ENCODE measurements at regions not wholly inside any gene's neighbourhood (a gene's known extent, or its start where the extent isn't known, plus 50 kb on each side); places are given as distances from the start of the nearest gene placed in this dataset.

- TF ChIP-seq, protein P1, sequence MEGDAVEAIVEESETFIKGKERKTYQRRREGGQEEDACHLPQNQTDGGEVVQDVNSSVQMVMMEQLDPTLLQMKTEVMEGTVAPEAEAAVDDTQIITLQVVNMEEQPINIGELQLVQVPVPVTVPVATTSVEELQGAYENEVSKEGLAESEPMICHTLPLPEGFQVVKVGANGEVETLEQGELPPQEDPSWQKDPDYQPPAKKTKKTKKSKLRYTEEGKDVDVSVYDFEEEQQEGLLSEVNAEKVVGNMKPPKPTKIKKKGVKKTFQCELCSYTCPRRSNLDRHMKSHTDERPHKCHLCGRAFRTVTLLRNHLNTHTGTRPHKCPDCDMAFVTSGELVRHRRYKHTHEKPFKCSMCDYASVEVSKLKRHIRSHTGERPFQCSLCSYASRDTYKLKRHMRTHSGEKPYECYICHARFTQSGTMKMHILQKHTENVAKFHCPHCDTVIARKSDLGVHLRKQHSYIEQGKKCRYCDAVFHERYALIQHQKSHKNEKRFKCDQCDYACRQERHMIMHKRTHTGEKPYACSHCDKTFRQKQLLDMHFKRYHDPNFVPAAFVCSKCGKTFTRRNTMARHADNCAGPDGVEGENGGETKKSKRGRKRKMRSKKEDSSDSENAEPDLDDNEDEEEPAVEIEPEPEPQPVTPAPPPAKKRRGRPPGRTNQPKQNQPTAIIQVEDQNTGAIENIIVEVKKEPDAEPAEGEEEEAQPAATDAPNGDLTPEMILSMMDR (IDR thresholded peaks at IDR 0.05) = no peak
- TF ChIP-seq POLR2A (IDR thresholded peaks at IDR 0.05) = no peak
Observed at GRCh38 chr3:168877899-168878298, 782.2 kb upstream of the GOLIM4 start.

Data from adrenal gland (tissue), 5 donors.